ENCODE measurements at regions not wholly inside any gene's neighbourhood (a gene's known extent, or its start where the extent isn't known, plus 50 kb on each side); places are given as distances from the start of the nearest gene placed in this dataset.

GRCh38 chr5:42923710-42924109 is 112.0 kb upstream of the SELENOP start:
- TF ChIP-seq CTCF (IDR thresholded peaks at IDR 0.05) (no peak), POLR2A (IDR thresholded peaks at IDR 0.05) (no peak)

Measured in thyroid gland (tissue), 4 donors.